HG03354 (cell line): ENCODE measurements at regions not wholly inside any gene's neighbourhood (a gene's known extent, or its start where the extent isn't known, plus 50 kb on each side); places are given as distances from the start of the nearest gene placed in this dataset.
A peak's percentile ranks its signal among the peaks of the same experiment; 100 is the strongest.
"Not testable (repeated sequence)": the region's sequence is repeated elsewhere in the genome, so short reads cannot be mapped to it uniquely, and the experiment has no call there.

Experiments
- ATAC-seq: cut with Tn5 transposase; IDR thresholded peaks from one replicate; pipeline ENCODE4 v1.9.1; 2021; ENCODE audit warnings: mild to moderate bottlenecking; ENCODE audit not compliant: unreplicated experiment, poor library complexity, severe bottlenecking

DNA sequence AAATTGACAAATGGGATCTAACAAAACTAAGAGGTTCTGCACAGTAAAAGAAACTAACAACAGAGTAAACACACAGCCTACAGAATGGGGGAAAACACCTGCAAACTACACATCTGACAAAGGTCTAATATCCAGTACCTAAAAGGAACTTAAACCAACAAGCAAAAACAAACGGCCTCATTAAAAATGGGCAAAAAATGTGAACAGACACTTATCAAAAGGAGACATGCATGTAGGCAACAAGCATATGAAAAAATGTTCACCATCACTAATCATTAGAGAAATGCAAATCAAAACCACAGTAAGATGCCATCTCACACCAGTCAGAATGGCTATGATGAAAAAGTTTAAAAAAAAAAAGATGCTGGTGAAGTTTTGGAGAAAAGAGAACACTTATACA lies 197.4 kb downstream of the KBTBD2 start:
- no peak for ATAC-seq

DNA sequence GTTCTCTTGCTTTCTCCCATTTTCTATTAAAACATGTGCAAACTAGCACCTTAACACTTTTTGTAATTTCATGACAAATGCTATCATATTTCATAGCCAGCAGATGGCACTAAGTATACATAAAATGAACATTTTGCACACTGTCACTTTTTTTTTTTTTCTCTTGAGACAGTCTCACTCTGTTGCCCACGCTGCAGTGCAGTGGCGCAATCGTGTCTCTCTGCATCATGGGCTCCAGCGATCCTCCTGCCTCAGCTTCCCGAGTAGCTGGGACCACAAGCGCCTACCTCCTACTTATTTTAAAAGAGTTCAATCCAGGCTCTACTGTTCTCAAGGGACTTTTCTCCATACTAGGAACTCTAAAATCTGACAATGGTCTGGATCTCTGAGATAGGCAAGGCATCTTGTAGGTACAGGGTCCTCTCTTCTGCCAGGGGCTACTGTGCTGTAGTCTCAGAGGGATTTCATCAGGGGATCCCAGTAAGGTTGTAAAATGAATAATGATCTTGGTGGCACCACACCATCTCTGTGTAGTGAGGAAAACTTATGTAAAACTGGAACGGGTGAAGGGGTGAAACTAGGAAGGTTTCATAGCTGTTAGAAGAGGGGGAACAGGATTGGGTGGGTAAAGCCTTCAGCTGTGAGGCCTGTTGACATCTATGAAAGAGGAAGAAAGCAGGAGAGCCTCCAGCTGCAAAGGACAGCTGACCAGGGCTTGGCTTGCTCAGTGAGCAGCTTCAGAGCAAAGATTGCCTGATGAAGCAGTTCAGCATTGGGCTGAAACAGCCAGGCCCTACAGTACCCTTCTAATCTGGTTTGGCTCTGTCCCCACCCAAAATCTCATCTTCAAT lies 196.9 kb downstream of the AVL9 start:
- peak; percentile 90 for ATAC-seq

DNA sequence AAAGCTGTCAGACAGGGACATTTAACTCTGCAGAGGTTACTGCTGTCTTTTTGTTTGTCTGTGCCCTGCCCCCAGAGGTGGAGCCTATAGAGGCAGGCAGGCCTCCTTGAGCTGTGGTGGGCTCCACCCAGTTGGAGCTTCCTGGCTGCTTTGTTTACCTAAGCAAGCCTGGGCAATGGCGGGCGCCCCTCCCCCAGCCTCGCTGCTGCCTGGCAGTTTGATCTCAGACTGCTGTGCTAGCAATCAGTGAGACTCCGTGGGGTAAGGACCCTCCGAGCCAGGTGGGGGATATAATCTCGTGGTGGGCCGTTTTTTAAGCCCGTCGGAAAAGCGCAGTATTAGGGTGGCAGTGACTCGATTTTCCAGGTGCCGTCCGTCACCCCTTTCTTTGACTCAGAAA lies 192.8 kb downstream of the AVL9 start:
- ATAC-seq = not testable (repeated sequence)

DNA sequence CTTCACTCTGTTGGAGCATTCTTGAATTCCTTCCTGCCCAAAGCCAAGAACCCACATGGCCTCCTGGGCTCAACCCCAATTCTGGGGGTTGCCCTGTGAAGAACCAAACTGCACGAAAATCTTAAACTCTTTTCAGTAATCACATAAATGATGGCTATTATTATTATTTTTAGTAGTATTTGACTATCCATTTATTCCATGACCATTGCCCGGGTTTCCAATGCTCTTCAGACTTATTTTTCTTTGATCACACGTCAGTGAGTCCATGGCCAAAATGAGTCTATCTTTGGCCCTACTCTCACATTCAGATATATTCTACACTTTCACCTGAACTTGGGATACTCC lies 185.9 kb downstream of the AVL9 start:
- no peak for ATAC-seq

GRCh38 chr7:32680259-32681173 lies 185.2 kb downstream of the AVL9 start:
- no peak for ATAC-seq

DNA sequence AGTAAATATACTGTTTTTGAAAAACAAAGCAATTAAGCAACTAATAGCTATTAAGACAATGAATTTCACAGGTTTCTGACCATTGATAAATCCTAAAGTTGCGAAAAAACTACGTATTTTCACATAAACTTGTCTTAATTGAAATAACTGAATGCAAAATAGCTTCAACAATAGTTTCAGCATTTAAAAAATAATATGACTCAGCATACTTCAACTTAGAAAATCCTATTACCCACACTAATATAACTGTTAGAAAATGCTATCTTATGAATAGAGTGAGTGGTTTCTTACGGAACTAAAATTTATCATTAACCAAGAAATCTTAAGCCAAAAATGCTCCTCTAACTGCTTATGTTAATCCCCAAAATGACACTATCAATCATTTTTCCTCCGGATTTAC lies 183.9 kb downstream of the AVL9 start:
- no peak for ATAC-seq

DNA sequence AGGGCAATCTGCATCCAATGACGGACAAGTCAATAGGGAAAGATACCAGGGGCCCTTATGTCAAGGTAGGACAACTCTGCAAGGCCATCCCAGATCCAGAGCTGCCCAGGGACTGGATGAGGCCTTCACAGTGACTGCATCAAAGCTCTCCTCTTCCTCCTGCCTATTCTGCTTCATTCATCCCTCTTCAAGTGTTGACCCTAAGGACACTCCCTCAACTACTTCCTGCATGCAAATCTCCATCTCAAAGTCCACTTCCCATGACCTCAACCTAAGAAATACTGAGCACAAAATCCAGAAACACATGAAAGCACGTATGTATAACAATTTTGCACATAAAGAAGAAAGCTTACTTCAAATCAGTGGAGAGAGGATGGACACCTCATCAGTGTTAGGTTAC lies 182.3 kb downstream of the AVL9 start:
- no peak for ATAC-seq

GRCh38 chr7:32676249-32676941 lies 181.1 kb downstream of the AVL9 start:
- ATAC-seq = no peak

GRCh38 chr7:32673275-32673983 lies 178.1 kb downstream of the AVL9 start:
- no peak for ATAC-seq

DNA sequence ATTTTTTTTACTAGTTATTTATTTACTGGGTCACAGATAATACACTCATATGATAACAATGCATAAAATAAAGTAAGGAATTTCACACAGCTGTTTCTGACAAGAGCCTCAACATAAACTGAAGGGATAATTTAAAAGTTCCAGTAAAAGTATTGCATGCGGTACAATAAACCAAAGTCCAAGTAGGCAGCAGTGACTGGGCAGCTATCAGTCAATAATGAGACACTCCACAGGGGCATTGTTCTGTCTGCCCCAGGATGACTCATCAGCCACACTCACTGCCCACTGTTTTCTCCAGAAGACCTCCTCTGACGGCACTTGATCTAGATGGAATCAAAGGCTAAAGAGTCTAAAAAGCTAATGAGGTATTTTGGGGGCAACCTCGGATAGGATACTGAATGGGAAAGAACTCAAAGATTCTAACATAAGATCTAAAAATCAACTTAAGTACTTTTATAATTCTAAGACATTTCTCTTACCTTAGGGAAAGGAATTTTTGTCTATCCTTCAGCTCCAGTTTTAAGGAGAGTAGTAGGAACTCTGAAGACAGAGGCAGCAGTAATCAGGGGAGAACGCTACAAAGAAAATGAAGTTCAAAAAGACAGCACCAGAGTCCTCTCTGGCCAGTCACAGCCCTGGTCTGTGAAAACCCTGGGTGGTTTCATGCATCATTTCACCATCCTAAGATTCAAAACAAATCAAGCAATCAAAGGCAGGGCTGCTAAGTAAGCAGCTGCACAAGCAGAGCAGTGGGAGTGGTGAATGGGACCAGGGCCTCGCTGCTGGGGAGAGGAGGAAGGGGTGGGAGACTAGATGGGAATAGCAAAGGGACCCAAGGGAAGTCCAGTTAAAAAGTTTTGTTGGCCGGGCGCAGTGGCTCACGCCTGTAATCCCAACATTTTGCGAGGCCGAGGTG lies 175.1 kb downstream of the AVL9 start:
- no peak for ATAC-seq

GRCh38 chr7:32669173-32669870 lies 174.0 kb downstream of the AVL9 start:
- not testable (repeated sequence) for ATAC-seq

DNA sequence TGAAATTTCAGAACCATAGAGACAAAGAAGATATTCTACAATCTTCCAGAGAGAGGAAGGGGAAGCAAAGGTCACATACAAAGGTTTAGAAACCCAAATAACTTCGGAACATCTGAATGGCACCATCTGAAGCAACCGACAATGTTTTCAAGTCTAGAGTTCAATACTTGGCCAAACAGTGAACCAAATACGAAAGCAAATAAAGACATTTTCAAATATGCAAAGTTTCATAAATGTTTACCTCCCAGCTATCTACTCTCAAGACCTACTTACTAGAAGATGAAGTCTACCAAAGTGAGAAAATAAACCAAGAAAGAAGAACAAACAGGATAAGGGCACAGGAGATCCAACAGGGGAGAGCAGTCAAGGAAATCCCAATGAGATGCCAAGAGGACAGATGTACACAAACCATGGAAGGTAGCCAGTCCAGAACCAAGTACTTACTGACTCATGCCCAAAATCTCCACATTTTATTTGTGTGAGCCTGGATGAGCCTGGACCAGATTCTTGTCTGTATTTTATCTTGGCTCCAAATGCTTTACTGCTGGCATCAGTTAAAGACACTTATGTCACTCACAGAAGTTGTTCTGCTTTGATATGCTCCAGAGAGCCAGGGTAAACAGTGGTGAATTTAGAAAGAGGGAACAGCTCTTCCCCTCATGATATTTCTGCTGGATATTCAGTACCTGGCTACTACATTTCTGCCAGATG lies 173.3 kb downstream of the AVL9 start:
- ATAC-seq = not testable (repeated sequence)

DNA sequence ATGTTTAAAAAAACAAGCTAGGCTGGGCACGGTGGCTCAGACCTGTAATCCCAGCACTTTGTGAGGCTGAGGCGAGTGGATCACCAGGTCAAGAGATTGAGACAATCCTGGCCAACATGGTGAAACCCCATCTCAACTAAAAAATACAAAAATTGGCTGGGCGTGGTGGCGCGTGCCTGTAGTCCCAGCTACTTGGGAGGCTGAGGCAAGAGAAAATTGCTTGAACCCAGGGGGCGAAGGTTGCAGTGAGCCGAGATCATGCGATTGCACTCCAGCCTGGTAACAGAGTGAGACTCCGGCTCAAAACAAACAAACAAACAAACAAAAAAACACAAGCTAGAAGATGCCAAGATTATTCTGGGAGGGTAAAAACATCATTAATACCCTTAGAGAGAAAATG lies 172.3 kb downstream of the AVL9 start:
- ATAC-seq = not testable (repeated sequence)

DNA sequence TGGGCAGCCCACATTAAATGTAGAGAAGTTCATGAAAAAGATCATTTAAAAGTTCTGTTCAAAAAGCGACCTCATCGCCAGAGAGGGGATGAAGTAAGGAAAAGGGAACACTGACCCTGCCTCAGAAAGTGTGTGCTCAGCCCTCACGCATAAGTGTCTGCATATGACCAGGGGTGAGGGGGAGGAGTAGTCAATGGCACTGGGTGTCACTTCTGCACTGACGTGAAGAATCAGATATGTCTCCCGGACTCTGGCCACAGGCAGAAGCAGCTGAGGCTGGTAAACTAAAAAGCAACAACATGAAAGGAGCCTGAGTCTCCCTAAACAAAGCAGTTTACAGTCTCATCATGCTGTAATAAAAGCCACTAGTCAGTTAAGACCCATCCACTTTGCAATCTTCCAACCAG lies 168.5 kb downstream of the AVL9 start:
- not testable (repeated sequence) for ATAC-seq

- ATAC-seq = not testable (repeated sequence)
Measured at GRCh38 chr7:32662509-32662908, 167.2 kb downstream of the AVL9 start.

DNA sequence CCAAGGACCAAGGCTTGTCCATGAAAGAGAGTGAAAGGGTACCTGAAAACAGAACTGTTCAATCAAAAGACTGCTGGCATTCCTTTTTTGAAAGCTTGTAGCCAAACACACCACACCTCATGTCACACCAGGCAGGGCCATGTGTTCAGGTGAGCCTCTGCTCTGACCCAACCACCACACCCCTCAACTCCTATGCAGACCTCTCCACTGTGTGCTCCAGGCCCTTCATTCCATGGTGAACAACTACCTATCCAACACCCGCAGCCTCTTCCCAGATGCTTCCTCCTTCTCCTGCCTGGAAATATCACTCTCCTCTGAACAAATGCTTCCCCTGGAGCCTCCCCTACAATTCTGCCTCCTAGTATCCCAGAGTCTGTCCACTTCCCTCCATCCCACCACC lies 166.6 kb downstream of the AVL9 start:
- no peak for ATAC-seq

- ATAC-seq = no peak
Measured at GRCh38 chr7:32661501-32661900, 166.2 kb downstream of the AVL9 start.

- ATAC-seq = no peak
Measured at GRCh38 chr7:32660936-32661335, 165.6 kb downstream of the AVL9 start.
